ENCODE measurements at regions not wholly inside any gene's neighbourhood (a gene's known extent, or its start where the extent isn't known, plus 50 kb on each side); places are given as distances from the start of the nearest gene placed in this dataset.

- Histone ChIP-seq H4K91ac (ENCODE audit: low read depth, low read length, poor library complexity) (no peak overlapping the region), H2BK5ac (ENCODE audit: low read length) (no peak overlapping the region), H2AFZ (ENCODE audit: low read length) (no peak overlapping the region), H3K9me3 (replicated peaks in 1 of 2; ENCODE audit: control insufficient read depth in 2 of 2, insufficient read depth in 1 of 2, low read depth in 1 of 2, low read length in 2 of 2) (peaks cover 0 to under 1% of the 10 kb centered on the region in 2 donors), H3K4me3 (ENCODE audit: low read length in 2 of 2) (no peak overlapping the region), H2AK5ac (ENCODE audit: low read depth, low read length) (no peak overlapping the region), H3K18ac (ENCODE audit: low read length) (no peak overlapping the region), H2BK120ac (ENCODE audit: low read depth, low read length) (no peak overlapping the region), H3K4ac (ENCODE audit: low read length) (no peak overlapping the region), H4K8ac (ENCODE audit: low read depth, low read length) (no peak overlapping the region), H3K23ac (ENCODE audit: low read depth, low read length, poor library complexity) (no peak overlapping the region), H3K4me1 (ENCODE audit: control insufficient read depth in 2 of 2, insufficient read depth in 1 of 2, low read depth in 1 of 2, low read length in 2 of 2) (no peaks in the 10 kb centered on the region), H2BK12ac (ENCODE audit: low read length) (no peak overlapping the region), H3K27ac (replicated peaks; ENCODE audit: low read length) (no peak overlapping the region), H3K27me3 (ENCODE audit: control insufficient read depth in 3 of 3, insufficient read depth in 3 of 3, low read depth in 1 of 3, low read length in 3 of 3) (no peaks in the 10 kb centered on the region), H3K9ac (ENCODE audit: low read depth, low read length, poor library complexity) (no peak overlapping the region), H3K14ac (ENCODE audit: low read length) (no peak overlapping the region), H3K4me2 (ENCODE audit: insufficient read depth, low read length, poor library complexity, severe bottlenecking) (no peak overlapping the region), H2BK15ac (ENCODE audit: low read length) (no peak overlapping the region), H3K36me3 (replicated peaks in 1 of 2; ENCODE audit: control insufficient read depth in 2 of 2, insufficient read depth in 2 of 2, low read length in 2 of 2) (no peaks in the 10 kb centered on the region), H3K79me1 (ENCODE audit: low read depth, low read length) (no peaks in the 10 kb centered on the region)
- DNase-seq (ENCODE audit: low spot score) = no peak
- no CpG with 5 or more reads among the region's 1 CpG for WGBS, 2 donors (ENCODE audit: extremely low coverage in 2 of 2, insufficient read length in 2 of 2, insufficient replicate concordance in 1 of 2)
Measured at GRCh38 chr12:24268663-24269186, 319.3 kb upstream of the SOX5 start.

- Histone ChIP-seq H3K27ac (replicated peaks; ENCODE audit: low read length) (no peak overlapping the region), H3K18ac (ENCODE audit: low read length) (no peak overlapping the region), H3K4ac (ENCODE audit: low read length) (no peak overlapping the region), H2BK15ac (ENCODE audit: low read length) (no peak overlapping the region), H3K9ac (ENCODE audit: low read depth, low read length, poor library complexity) (no peak overlapping the region), H4K8ac (ENCODE audit: low read depth, low read length) (no peak overlapping the region), H2BK120ac (ENCODE audit: low read depth, low read length) (no peak overlapping the region), H2BK12ac (ENCODE audit: low read length) (no peak overlapping the region), H2AFZ (ENCODE audit: low read length) (no peak overlapping the region), H3K4me2 (ENCODE audit: insufficient read depth, low read length, poor library complexity, severe bottlenecking) (no peak overlapping the region), H3K36me3 (replicated peaks in 1 of 2; ENCODE audit: control insufficient read depth in 2 of 2, insufficient read depth in 2 of 2, low read length in 2 of 2) (no peaks in the 10 kb centered on the region), H2BK5ac (ENCODE audit: low read length) (no peak overlapping the region), H3K23ac (ENCODE audit: low read depth, low read length, poor library complexity) (no peak overlapping the region), H3K79me1 (ENCODE audit: low read depth, low read length) (no peaks in the 10 kb centered on the region), H3K9me3 (replicated peaks in 1 of 2; ENCODE audit: control insufficient read depth in 2 of 2, insufficient read depth in 1 of 2, low read depth in 1 of 2, low read length in 2 of 2) (peaks cover 0 to 3% of the 10 kb centered on the region in 2 donors), H2AK5ac (ENCODE audit: low read depth, low read length) (no peak overlapping the region), H3K4me1 (ENCODE audit: control insufficient read depth in 2 of 2, insufficient read depth in 1 of 2, low read depth in 1 of 2, low read length in 2 of 2) (no peaks in the 10 kb centered on the region), H4K91ac (ENCODE audit: low read depth, low read length, poor library complexity) (no peak overlapping the region), H3K27me3 (ENCODE audit: control insufficient read depth in 3 of 3, insufficient read depth in 3 of 3, low read depth in 1 of 3, low read length in 3 of 3) (no peaks in the 10 kb centered on the region), H3K4me3 (ENCODE audit: low read length in 2 of 2) (no peak overlapping the region), H3K14ac (ENCODE audit: low read length) (no peak overlapping the region)
- WGBS, 2 donors (ENCODE audit: extremely low coverage in 2 of 2, insufficient read length in 2 of 2, insufficient replicate concordance in 1 of 2) = no CpG with 5 or more reads among the region's 2 CpGs
- DNase-seq (ENCODE audit: low spot score) = no peak
Measured at GRCh38 chr12:24266982-24267381, 317.5 kb upstream of the SOX5 start.

- no peak overlapping the region for H2AK5ac ChIP-seq (ENCODE audit: low read depth, low read length)
- no peak overlapping the region for H3K18ac ChIP-seq (ENCODE audit: low read length)
- H3K79me1 ChIP-seq (ENCODE audit: low read depth, low read length) = no peaks in the 10 kb centered on the region
- H3K36me3 ChIP-seq (replicated peaks in 1 of 2; ENCODE audit: control insufficient read depth in 2 of 2, insufficient read depth in 2 of 2, low read length in 2 of 2) = no peaks in the 10 kb centered on the region
- DNase-seq (ENCODE audit: low spot score) = peak; percentile 59
- H3K23ac ChIP-seq (ENCODE audit: low read depth, low read length, poor library complexity) = no peak overlapping the region
- no peak overlapping the region for H3K9ac ChIP-seq (ENCODE audit: low read depth, low read length, poor library complexity)
- peak overlapping the region; percentile 51 for H3K4me2 ChIP-seq (ENCODE audit: insufficient read depth, low read length, poor library complexity, severe bottlenecking)
- H3K4me1 ChIP-seq (ENCODE audit: control insufficient read depth in 2 of 2, insufficient read depth in 1 of 2, low read depth in 1 of 2, low read length in 2 of 2) = peaks cover 6 to 15% of the 10 kb centered on the region in 2 donors
- no peak overlapping the region for H2BK12ac ChIP-seq (ENCODE audit: low read length)
- no CpG with 5 or more reads among the region's 4 CpGs for WGBS, 2 donors (ENCODE audit: extremely low coverage in 2 of 2, insufficient read length in 2 of 2, insufficient replicate concordance in 1 of 2)
- no peak overlapping the region for H4K91ac ChIP-seq (ENCODE audit: low read depth, low read length, poor library complexity)
- peak overlapping the region; percentile 81 for H3K27ac ChIP-seq (replicated peaks; ENCODE audit: low read length)
- no peak overlapping the region for H2BK120ac ChIP-seq (ENCODE audit: low read depth, low read length)
- no peak overlapping the region for H2BK5ac ChIP-seq (ENCODE audit: low read length)
- no peak overlapping the region for H2BK15ac ChIP-seq (ENCODE audit: low read length)
- peaks cover 0 to 8% of the 10 kb centered on the region in 2 donors for H3K9me3 ChIP-seq (replicated peaks in 1 of 2; ENCODE audit: control insufficient read depth in 2 of 2, insufficient read depth in 1 of 2, low read depth in 1 of 2, low read length in 2 of 2)
- H3K14ac ChIP-seq (ENCODE audit: low read length) = no peak overlapping the region
- no peak overlapping the region for H3K4ac ChIP-seq (ENCODE audit: low read length)
- peak overlapping the region in 1 of 2 donors; percentile 44 for H3K4me3 ChIP-seq (ENCODE audit: low read length in 2 of 2)
- H4K8ac ChIP-seq (ENCODE audit: low read depth, low read length) = no peak overlapping the region
- no peaks in the 10 kb centered on the region for H3K27me3 ChIP-seq (ENCODE audit: control insufficient read depth in 3 of 3, insufficient read depth in 3 of 3, low read depth in 1 of 3, low read length in 3 of 3)
- peak overlapping the region; percentile 76 for H2AFZ ChIP-seq (ENCODE audit: low read length)
Measured at GRCh38 chr12:24256684-24257083, 307.2 kb upstream of the SOX5 start.

- no peak overlapping the region for H2BK5ac ChIP-seq (ENCODE audit: low read length)
- no peak overlapping the region for H3K18ac ChIP-seq (ENCODE audit: low read length)
- H3K4ac ChIP-seq (ENCODE audit: low read length) = no peak overlapping the region
- no peak overlapping the region for H4K91ac ChIP-seq (ENCODE audit: low read depth, low read length, poor library complexity)
- peak overlapping the region; percentile 81 for H3K27ac ChIP-seq (replicated peaks; ENCODE audit: low read length)
- no peak overlapping the region for H3K14ac ChIP-seq (ENCODE audit: low read length)
- no peak overlapping the region for H2AK5ac ChIP-seq (ENCODE audit: low read depth, low read length)
- H3K9ac ChIP-seq (ENCODE audit: low read depth, low read length, poor library complexity) = no peak overlapping the region
- H3K23ac ChIP-seq (ENCODE audit: low read depth, low read length, poor library complexity) = no peak overlapping the region
- H2BK12ac ChIP-seq (ENCODE audit: low read length) = no peak overlapping the region
- no peak overlapping the region for H2BK120ac ChIP-seq (ENCODE audit: low read depth, low read length)
- WGBS, 2 donors (ENCODE audit: extremely low coverage in 2 of 2, insufficient read length in 2 of 2, insufficient replicate concordance in 1 of 2) = no CpG with 5 or more reads among the region's 7 CpGs
- H2BK15ac ChIP-seq (ENCODE audit: low read length) = no peak overlapping the region
- no peaks in the 10 kb centered on the region for H3K79me1 ChIP-seq (ENCODE audit: low read depth, low read length)
- H4K8ac ChIP-seq (ENCODE audit: low read depth, low read length) = no peak overlapping the region
- peak; percentile 30 for DNase-seq (ENCODE audit: low spot score)
- H3K36me3 ChIP-seq (replicated peaks in 1 of 2; ENCODE audit: control insufficient read depth in 2 of 2, insufficient read depth in 2 of 2, low read length in 2 of 2) = no peaks in the 10 kb centered on the region
- H2AFZ ChIP-seq (ENCODE audit: low read length) = no peak overlapping the region
- H3K9me3 ChIP-seq (replicated peaks in 1 of 2; ENCODE audit: control insufficient read depth in 2 of 2, insufficient read depth in 1 of 2, low read depth in 1 of 2, low read length in 2 of 2) = peaks cover 0 to 8% of the 10 kb centered on the region in 2 donors
- H3K27me3 ChIP-seq (ENCODE audit: control insufficient read depth in 3 of 3, insufficient read depth in 3 of 3, low read depth in 1 of 3, low read length in 3 of 3) = no peaks in the 10 kb centered on the region
- no peak overlapping the region for H3K4me2 ChIP-seq (ENCODE audit: insufficient read depth, low read length, poor library complexity, severe bottlenecking)
- H3K4me1 ChIP-seq (ENCODE audit: control insufficient read depth in 2 of 2, insufficient read depth in 1 of 2, low read depth in 1 of 2, low read length in 2 of 2) = peaks cover 6 to 15% of the 10 kb centered on the region in 2 donors
- H3K4me3 ChIP-seq (ENCODE audit: low read length in 2 of 2) = no peak overlapping the region
Measured at GRCh38 chr12:24255920-24256665, 306.6 kb upstream of the SOX5 start.
